ENCODE measurements at regions not wholly inside any gene's neighbourhood (a gene's known extent, or its start where the extent isn't known, plus 50 kb on each side); places are given as distances from the start of the nearest gene placed in this dataset.

GRCh38 chr6:16976385-16977183 lies 125.3 kb upstream of the STMND1 start:
- Histone ChIP-seq H3K9ac (ENCODE audit: low read depth, low read length, poor library complexity, severe bottlenecking) (no peak overlapping the region), H3K79me2 (ENCODE audit: insufficient read depth, low read length) (no peaks in the 10 kb centered on the region), H3K9me3 (ENCODE audit: insufficient read depth, low read depth, low read length) (no peaks in the 10 kb centered on the region), H3F3A (ENCODE audit: low read depth) (no peaks in the 10 kb centered on the region), H3K27me3 (ENCODE audit: insufficient read depth, low read length, poor library complexity, severe bottlenecking) (no peaks in the 10 kb centered on the region), H3K9me2 (replicated peaks; ENCODE audit: low read depth, low read length) (no peaks in the 10 kb centered on the region), H2AFZ (ENCODE audit: low read length) (no peak overlapping the region), H4K20me1 (ENCODE audit: insufficient read depth, low read length, poor library complexity, severe bottlenecking) (no peaks in the 10 kb centered on the region), H3K4me3 (ENCODE audit: low read length, poor library complexity, severe bottlenecking) (no peak overlapping the region), H3K4me2 (ENCODE audit: low read depth, low read length, poor library complexity, severe bottlenecking) (no peak overlapping the region), H3K36me3 (ENCODE audit: insufficient read depth, low read length) (no peaks in the 10 kb centered on the region), H3K4me1 (ENCODE audit: insufficient read depth, low read length, poor library complexity, severe bottlenecking) (no peaks in the 10 kb centered on the region)
- no peak for TF ChIP-seq CTCF (conservative IDR thresholded peaks at IDR 0.05; ENCODE audit: low read length)
- TF ChIP-seq EZH2phosphoT487 (IDR thresholded peaks at IDR 0.05; ENCODE audit: borderline replicate concordance) = no peak

GRCh38 chr6:16974704-16975359 lies 127.0 kb upstream of the STMND1 start:
- Histone ChIP-seq H3K4me1 (ENCODE audit: insufficient read depth, low read length, poor library complexity, severe bottlenecking) (peaks cover 6% of the 10 kb centered on the region), H2AFZ (ENCODE audit: low read length) (no peak overlapping the region), H3K4me3 (ENCODE audit: low read length, poor library complexity, severe bottlenecking) (no peak overlapping the region), H3K27me3 (ENCODE audit: insufficient read depth, low read length, poor library complexity, severe bottlenecking) (no peaks in the 10 kb centered on the region), H3K9me2 (replicated peaks; ENCODE audit: low read depth, low read length) (no peaks in the 10 kb centered on the region), H3K9me3 (ENCODE audit: insufficient read depth, low read depth, low read length) (no peaks in the 10 kb centered on the region), H3K4me2 (ENCODE audit: low read depth, low read length, poor library complexity, severe bottlenecking) (no peak overlapping the region), H3K36me3 (ENCODE audit: insufficient read depth, low read length) (no peaks in the 10 kb centered on the region), H3K79me2 (ENCODE audit: insufficient read depth, low read length) (no peaks in the 10 kb centered on the region), H3F3A (ENCODE audit: low read depth) (no peaks in the 10 kb centered on the region), H4K20me1 (ENCODE audit: insufficient read depth, low read length, poor library complexity, severe bottlenecking) (no peaks in the 10 kb centered on the region), H3K9ac (ENCODE audit: low read depth, low read length, poor library complexity, severe bottlenecking) (no peak overlapping the region)
- no peak for TF ChIP-seq EZH2phosphoT487 (IDR thresholded peaks at IDR 0.05; ENCODE audit: borderline replicate concordance)
- TF ChIP-seq CTCF (conservative IDR thresholded peaks at IDR 0.05; ENCODE audit: low read length) = no peak

- no peak overlapping the region for H2AFZ ChIP-seq (ENCODE audit: low read length)
- no peaks in the 10 kb centered on the region for H4K20me1 ChIP-seq (ENCODE audit: insufficient read depth, low read length, poor library complexity, severe bottlenecking)
- no peaks in the 10 kb centered on the region for H3K36me3 ChIP-seq (ENCODE audit: insufficient read depth, low read length)
- TF ChIP-seq CTCF (conservative IDR thresholded peaks at IDR 0.05; ENCODE audit: low read length) (no peak), EZH2phosphoT487 (IDR thresholded peaks at IDR 0.05; ENCODE audit: borderline replicate concordance) (no peak)
- H3K4me3 ChIP-seq (ENCODE audit: low read length, poor library complexity, severe bottlenecking) = no peak overlapping the region
- H3K4me1 ChIP-seq (ENCODE audit: insufficient read depth, low read length, poor library complexity, severe bottlenecking) = peaks cover 11% of the 10 kb centered on the region
- H3F3A ChIP-seq (ENCODE audit: low read depth) = no peaks in the 10 kb centered on the region
- H3K9me2 ChIP-seq (replicated peaks; ENCODE audit: low read depth, low read length) = no peaks in the 10 kb centered on the region
- H3K27me3 ChIP-seq (ENCODE audit: insufficient read depth, low read length, poor library complexity, severe bottlenecking) = no peaks in the 10 kb centered on the region
- H3K9me3 ChIP-seq (ENCODE audit: insufficient read depth, low read depth, low read length) = no peaks in the 10 kb centered on the region
- H3K4me2 ChIP-seq (ENCODE audit: low read depth, low read length, poor library complexity, severe bottlenecking) = no peak overlapping the region
- H3K79me2 ChIP-seq (ENCODE audit: insufficient read depth, low read length) = no peaks in the 10 kb centered on the region
- H3K9ac ChIP-seq (ENCODE audit: low read depth, low read length, poor library complexity, severe bottlenecking) = no peak overlapping the region
Measured at GRCh38 chr6:16974387-16974673, 127.5 kb upstream of the STMND1 start.
